DOHH2 (cell line): ENCODE measurements at regions not wholly inside any gene's neighbourhood (a gene's known extent, or its start where the extent isn't known, plus 50 kb on each side); places are given as distances from the start of the nearest gene placed in this dataset.

Experiments used
- EZH2phosphoT487 ChIP-seq: fragments of 200-600 bp; sonication (generic); IDR thresholded peaks from 2 replicates; pipeline ENCODE4 v1.6.1; 2017; ENCODE audit warnings: borderline replicate concordance, mild to moderate bottlenecking, antibody characterized with exemption, low read length, moderate library complexity, mixed read lengths
- TF ChIP-seq, protein P1 (sequence below): fragments of 200-600 bp; sonication (generic); IDR thresholded peaks from one replicate; pipeline ENCODE4 v1.5.1; 2014; ENCODE audit warnings: antibody characterized with exemption, mild to moderate bottlenecking, low read depth, low read length; ENCODE audit not compliant: poor library complexity, severe bottlenecking

DNA sequence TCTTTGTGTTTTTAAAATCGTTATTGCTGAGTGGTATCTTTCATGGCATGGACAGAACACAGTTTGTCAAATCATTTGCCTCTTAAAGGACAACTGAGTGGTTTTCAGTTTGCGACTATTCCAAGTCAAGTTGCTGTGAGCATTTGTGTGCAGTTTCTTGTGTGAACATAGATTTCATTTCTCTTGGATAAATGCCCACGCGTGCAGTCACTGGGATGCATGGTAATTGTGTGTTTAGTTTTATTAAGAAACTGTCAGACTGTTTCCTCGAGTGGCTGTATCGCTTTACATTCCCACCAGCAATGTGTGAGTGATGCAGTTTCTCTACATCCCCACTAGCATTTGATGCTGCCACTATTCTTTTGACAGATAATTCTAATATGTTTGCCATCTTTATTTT is 154.0 kb upstream of the ARL4C start:
- TF ChIP-seq, protein P1, sequence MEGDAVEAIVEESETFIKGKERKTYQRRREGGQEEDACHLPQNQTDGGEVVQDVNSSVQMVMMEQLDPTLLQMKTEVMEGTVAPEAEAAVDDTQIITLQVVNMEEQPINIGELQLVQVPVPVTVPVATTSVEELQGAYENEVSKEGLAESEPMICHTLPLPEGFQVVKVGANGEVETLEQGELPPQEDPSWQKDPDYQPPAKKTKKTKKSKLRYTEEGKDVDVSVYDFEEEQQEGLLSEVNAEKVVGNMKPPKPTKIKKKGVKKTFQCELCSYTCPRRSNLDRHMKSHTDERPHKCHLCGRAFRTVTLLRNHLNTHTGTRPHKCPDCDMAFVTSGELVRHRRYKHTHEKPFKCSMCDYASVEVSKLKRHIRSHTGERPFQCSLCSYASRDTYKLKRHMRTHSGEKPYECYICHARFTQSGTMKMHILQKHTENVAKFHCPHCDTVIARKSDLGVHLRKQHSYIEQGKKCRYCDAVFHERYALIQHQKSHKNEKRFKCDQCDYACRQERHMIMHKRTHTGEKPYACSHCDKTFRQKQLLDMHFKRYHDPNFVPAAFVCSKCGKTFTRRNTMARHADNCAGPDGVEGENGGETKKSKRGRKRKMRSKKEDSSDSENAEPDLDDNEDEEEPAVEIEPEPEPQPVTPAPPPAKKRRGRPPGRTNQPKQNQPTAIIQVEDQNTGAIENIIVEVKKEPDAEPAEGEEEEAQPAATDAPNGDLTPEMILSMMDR = no peak
- no peak for TF ChIP-seq EZH2phosphoT487
